ENCODE measurements at regions not wholly inside any gene's neighbourhood (a gene's known extent, or its start where the extent isn't known, plus 50 kb on each side); places are given as distances from the start of the nearest gene placed in this dataset.

DNA sequence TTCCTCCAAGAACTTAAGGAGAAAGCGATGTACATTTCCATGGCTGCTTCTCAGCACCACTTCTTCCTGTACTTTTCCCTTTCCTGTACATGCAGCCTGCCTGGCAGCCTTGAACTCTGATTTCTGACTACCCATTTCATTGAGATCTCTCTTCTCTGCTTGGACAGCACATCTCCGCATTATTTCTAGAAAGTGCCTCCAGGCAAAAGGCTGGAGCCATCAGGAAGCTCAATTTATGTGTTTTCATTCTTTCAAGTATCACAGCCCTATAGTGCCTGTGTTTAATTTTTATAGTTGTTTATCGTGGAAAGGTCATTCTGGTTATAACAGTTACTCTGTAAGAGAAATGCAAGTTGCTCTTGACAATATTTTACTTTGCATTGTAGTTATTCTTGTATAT is 688.0 kb upstream of the ANKRD30A start:
- Histone ChIP-seq H3K27ac (no peak overlapping the region), H3K4me3 (no peak overlapping the region), H3K9me3 (ENCODE audit: low read depth) (no peaks in the 10 kb centered on the region), H3K4me1 (ENCODE audit: low read depth) (peaks cover 8% of the 10 kb centered on the region), H3K27me3 (no peaks in the 10 kb centered on the region), H3K36me3 (no peaks in the 10 kb centered on the region)
- DNase-seq (ENCODE audit: low read depth in 1 of 2, low spot score in 1 of 2): no peak
- TF ChIP-seq, protein P1, sequence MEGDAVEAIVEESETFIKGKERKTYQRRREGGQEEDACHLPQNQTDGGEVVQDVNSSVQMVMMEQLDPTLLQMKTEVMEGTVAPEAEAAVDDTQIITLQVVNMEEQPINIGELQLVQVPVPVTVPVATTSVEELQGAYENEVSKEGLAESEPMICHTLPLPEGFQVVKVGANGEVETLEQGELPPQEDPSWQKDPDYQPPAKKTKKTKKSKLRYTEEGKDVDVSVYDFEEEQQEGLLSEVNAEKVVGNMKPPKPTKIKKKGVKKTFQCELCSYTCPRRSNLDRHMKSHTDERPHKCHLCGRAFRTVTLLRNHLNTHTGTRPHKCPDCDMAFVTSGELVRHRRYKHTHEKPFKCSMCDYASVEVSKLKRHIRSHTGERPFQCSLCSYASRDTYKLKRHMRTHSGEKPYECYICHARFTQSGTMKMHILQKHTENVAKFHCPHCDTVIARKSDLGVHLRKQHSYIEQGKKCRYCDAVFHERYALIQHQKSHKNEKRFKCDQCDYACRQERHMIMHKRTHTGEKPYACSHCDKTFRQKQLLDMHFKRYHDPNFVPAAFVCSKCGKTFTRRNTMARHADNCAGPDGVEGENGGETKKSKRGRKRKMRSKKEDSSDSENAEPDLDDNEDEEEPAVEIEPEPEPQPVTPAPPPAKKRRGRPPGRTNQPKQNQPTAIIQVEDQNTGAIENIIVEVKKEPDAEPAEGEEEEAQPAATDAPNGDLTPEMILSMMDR (IDR thresholded peaks at IDR 0.05; ENCODE audit: low read depth, low read length): no peak

DNA sequence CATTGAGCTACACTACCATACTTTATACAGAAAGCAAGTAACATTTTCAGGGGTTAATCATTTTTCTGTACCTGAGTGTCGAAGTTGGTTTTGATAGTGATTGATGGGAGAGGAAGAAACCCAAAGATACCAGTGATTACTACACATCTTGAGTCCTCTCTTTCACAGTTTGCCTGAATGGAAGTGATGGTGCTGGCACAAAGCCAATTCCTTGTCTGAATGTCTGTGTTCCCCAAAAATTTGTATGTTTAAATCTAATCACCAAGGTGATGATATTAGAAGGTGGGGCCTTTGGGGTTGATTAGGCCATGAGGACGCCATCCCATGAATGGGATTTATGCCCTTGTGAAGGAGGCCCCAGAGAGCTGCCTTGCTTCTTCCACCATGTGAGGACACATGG is 696.9 kb upstream of the ANKRD30A start:
- no peaks in the 10 kb centered on the region for H3K36me3 ChIP-seq
- no peaks in the 10 kb centered on the region for H3K4me1 ChIP-seq (ENCODE audit: low read depth)
- H3K4me3 ChIP-seq: no peak overlapping the region
- no peaks in the 10 kb centered on the region for H3K27me3 ChIP-seq
- TF ChIP-seq, protein P1 (IDR thresholded peaks at IDR 0.05; ENCODE audit: low read depth, low read length): no peak
- H3K9me3 ChIP-seq (ENCODE audit: low read depth): no peaks in the 10 kb centered on the region
- no peak for DNase-seq (ENCODE audit: low read depth in 1 of 2, low spot score in 1 of 2)
- H3K27ac ChIP-seq: no peak overlapping the region

DNA sequence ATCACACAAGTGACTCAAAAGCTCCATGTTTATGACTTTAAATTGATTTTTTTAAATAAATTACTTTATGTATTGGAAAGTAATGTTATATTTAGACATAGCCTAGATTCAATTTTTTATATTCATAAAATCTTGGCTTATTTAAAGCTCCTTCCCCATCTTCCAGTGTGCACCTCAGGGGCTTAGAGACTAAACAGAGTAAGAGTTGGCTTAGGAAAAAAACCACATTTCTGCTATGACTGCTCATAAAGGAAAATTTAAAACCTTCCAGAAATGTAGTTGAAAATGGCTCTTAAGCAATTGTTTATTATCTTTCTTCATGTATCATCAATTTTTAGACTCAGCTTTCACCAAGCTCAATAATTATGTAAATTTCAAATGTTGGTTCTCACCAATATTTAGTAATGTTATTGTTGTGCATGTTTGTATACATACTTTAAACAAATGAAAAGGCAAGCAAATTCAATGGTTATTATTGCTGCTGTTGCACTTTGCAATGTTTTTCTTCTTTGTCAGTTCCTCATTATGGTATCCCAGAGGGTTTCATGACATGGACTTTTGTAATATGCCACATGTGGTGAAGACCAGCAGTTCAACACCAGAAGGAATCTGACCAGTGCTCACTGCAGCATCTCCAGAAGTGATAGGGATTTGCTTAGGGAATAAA is 700.1 kb upstream of the ANKRD30A start:
- H3K27me3 ChIP-seq: no peaks in the 10 kb centered on the region
- DNase-seq (ENCODE audit: low read depth in 1 of 2, low spot score in 1 of 2): no peak
- TF ChIP-seq, protein P1 (IDR thresholded peaks at IDR 0.05; ENCODE audit: low read depth, low read length): no peak
- H3K27ac ChIP-seq: no peak overlapping the region
- no peaks in the 10 kb centered on the region for H3K4me1 ChIP-seq (ENCODE audit: low read depth)
- H3K9me3 ChIP-seq (ENCODE audit: low read depth): no peaks in the 10 kb centered on the region
- H3K4me3 ChIP-seq: no peak overlapping the region
- no peaks in the 10 kb centered on the region for H3K36me3 ChIP-seq

DNA sequence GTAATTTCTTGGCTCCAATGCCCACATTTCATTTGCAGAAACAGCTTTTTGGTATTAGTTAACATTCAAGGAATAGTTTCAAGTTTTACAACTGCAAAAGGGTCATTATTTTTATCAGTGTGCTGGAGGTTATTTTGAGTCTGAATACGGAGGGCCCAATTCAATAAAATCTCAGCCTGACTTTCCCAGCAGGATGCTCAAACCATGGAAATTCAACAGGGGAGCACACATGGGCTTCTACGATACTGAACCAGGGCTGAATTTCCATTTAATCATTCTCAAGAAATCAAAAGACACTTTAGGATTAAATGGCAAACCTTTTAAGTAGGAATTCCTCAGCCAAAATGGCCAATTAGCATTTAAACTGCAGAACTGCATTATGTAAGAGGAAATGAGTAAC is 700.9 kb upstream of the ANKRD30A start:
- Histone ChIP-seq H3K36me3 (no peaks in the 10 kb centered on the region), H3K9me3 (ENCODE audit: low read depth) (no peaks in the 10 kb centered on the region), H3K4me3 (no peak overlapping the region), H3K4me1 (ENCODE audit: low read depth) (no peaks in the 10 kb centered on the region), H3K27ac (no peak overlapping the region), H3K27me3 (no peaks in the 10 kb centered on the region)
- TF ChIP-seq, protein P1 (IDR thresholded peaks at IDR 0.05; ENCODE audit: low read depth, low read length): no peak
- DNase-seq (ENCODE audit: low read depth in 1 of 2, low spot score in 1 of 2): no peak

DNA sequence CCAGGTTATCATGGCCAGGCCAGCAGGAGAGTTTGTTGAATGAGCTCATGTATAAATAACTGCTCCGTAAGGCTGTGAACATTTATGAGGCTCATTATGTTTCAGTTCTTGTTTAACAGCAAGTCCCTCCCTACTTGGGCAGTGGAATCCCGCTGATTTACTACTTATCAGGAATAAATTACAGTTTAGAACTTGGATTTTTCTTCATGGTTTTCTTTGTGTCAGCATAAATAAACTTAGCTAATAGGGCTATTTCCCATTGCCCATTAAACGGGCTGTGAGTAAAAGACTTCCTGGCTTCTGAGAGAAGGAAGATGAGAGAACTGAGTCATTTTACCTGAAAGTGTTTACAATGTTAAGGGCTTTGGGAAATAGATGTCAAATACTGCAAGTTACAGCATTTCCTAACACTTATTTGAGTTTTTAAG is 701.6 kb upstream of the ANKRD30A start:
- Histone ChIP-seq H3K4me1 (ENCODE audit: low read depth) (no peaks in the 10 kb centered on the region), H3K9me3 (ENCODE audit: low read depth) (no peaks in the 10 kb centered on the region), H3K36me3 (no peaks in the 10 kb centered on the region), H3K27ac (no peak overlapping the region), H3K4me3 (no peak overlapping the region), H3K27me3 (no peaks in the 10 kb centered on the region)
- TF ChIP-seq, protein P1 (IDR thresholded peaks at IDR 0.05; ENCODE audit: low read depth, low read length): no peak
- DNase-seq (ENCODE audit: low read depth in 1 of 2, low spot score in 1 of 2): no peak
